ENCODE measurements at regions not wholly inside any gene's neighbourhood (a gene's known extent, or its start where the extent isn't known, plus 50 kb on each side); places are given as distances from the start of the nearest gene placed in this dataset.

DNA sequence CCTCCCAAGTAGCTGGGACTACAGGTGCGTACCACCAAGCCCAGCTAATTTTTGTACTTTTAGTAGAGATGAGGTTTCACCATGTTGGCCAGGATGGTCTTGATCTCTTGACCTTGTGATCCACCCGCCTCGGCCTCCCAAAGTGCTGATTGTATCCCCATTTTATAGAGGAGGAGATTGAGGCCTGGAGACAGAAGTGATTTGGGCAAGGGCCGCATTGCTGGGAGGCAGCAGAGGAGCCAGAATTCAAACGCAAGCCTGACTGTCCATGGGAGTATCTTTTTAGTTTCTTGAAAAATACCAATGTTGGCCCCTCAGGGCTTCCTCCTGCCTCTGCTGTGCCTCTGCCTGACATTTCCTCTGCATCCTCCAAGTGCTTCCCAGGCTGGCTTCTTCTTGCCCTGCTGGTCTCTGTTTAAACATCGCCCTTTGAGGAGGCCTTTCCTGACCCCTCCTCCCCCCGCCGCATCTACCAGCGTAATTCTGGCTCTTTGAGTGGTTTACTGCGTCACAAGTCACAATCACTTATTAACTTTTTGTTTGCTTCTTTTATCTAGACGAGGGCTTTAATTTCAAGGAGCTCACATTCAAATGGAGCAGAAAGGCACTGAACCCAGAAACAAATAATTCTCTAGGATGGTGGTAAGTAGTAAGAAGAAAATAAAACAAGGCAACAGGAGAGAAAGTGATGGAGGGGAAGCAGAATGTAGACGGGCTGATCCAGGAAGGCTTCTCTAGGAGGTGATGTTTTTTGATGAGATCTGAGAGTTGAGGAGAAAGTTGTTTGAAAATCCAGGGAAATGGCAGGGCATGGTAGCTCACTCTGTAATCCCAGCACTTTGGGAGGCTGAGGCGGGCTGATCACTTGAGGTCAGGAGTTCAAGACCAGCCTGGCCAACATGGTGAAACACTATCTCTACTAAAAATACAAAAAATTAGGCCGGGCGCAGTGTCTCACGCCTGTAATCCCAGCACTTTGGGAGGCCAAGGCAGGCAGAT lies 91.0 kb upstream of the MED13L start:
- TF ChIP-seq, protein P1, sequence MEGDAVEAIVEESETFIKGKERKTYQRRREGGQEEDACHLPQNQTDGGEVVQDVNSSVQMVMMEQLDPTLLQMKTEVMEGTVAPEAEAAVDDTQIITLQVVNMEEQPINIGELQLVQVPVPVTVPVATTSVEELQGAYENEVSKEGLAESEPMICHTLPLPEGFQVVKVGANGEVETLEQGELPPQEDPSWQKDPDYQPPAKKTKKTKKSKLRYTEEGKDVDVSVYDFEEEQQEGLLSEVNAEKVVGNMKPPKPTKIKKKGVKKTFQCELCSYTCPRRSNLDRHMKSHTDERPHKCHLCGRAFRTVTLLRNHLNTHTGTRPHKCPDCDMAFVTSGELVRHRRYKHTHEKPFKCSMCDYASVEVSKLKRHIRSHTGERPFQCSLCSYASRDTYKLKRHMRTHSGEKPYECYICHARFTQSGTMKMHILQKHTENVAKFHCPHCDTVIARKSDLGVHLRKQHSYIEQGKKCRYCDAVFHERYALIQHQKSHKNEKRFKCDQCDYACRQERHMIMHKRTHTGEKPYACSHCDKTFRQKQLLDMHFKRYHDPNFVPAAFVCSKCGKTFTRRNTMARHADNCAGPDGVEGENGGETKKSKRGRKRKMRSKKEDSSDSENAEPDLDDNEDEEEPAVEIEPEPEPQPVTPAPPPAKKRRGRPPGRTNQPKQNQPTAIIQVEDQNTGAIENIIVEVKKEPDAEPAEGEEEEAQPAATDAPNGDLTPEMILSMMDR (IDR thresholded peaks at IDR 0.05): no peak
- intact Hi-C loops (cut with DNase I; ENCODE audit: low total_unique reads): no loop called here
- no peak overlapping the region for H3K4me3 ChIP-seq
- H3K27me3 ChIP-seq: no peaks in the 10 kb centered on the region
- DNase-seq: no peak
- H3K36me3 ChIP-seq: no peaks in the 10 kb centered on the region
- no peak overlapping the region for H3K27ac ChIP-seq
- H3K9me3 ChIP-seq: no peaks in the 10 kb centered on the region
- peaks cover 0 to 26% (median 15%) of the 10 kb centered on the region in 4 donors for H3K4me1 ChIP-seq

DNA sequence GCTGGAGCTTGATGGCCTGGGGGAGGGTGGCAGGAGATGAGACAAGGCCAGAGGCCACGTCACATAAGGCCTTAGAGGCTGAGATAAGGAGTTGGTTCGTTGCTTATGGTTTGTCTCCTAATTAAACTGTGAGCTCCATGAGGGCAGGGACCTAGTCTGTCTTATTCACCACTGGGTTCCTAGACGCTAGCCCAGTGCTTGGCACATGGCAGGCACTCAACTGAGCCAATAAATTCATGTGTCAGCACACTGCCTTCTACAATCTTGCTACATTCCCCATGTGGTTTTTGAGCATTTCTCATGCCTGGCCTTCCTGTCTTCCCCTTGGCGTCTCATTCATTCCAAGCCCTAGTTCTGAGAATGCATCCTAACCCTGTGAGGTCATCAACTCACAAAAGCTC lies 92.5 kb upstream of the MED13L start:
- Histone ChIP-seq H3K27me3 (no peaks in the 10 kb centered on the region), H3K27ac (no peak overlapping the region), H3K36me3 (no peaks in the 10 kb centered on the region), H3K9me3 (no peaks in the 10 kb centered on the region), H3K4me3 (no peak overlapping the region), H3K4me1 (peaks cover 0 to 37% (median 22%) of the 10 kb centered on the region in 4 donors)
- intact Hi-C loops (cut with DNase I; ENCODE audit: low total_unique reads): no loop called here
- TF ChIP-seq, protein P1 (IDR thresholded peaks at IDR 0.05): no peak
- DNase-seq: no peak

DNA sequence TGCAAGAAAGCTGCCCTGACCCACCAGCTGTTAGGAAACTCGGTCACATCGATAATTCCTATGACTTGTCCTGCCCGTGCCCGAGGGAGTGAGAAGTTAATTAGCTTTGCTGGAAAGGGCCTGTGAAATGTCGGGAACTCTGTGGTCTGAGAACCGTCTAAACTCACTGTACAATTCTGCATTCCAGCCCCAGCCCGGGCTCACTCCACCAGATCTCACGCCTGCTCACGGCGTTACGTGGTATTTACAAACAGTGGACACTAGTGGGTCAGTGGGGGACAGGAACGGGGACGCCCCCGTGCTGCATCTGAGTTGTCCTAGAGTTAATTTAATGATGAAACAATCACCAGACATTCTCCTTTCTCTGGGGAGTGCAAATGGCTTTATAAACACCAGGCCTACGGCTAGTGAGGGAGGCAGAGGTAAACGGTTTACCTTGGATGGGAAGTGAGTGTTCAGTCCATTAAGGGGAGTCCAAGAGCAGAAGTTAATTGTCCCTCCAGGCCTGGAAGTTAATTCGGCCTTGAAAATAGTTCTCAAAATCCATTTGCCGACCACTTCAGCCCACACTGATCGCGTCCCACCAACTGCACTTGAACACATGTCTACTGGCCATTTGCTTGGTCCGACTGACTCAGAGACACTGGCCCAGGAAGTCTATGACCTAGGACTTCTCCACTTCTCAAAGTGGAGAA lies 93.5 kb upstream of the MED13L start:
- TF ChIP-seq, protein P1 (IDR thresholded peaks at IDR 0.05): no peak
- DNase-seq: no peak
- Histone ChIP-seq H3K9me3 (no peaks in the 10 kb centered on the region), H3K27ac (no peak overlapping the region), H3K36me3 (no peaks in the 10 kb centered on the region), H3K4me1 (peaks cover 0 to 33% (median 22%) of the 10 kb centered on the region in 4 donors), H3K4me3 (no peak overlapping the region), H3K27me3 (no peaks in the 10 kb centered on the region)
- intact Hi-C loops (cut with DNase I; ENCODE audit: low total_unique reads): no loop called here

DNA sequence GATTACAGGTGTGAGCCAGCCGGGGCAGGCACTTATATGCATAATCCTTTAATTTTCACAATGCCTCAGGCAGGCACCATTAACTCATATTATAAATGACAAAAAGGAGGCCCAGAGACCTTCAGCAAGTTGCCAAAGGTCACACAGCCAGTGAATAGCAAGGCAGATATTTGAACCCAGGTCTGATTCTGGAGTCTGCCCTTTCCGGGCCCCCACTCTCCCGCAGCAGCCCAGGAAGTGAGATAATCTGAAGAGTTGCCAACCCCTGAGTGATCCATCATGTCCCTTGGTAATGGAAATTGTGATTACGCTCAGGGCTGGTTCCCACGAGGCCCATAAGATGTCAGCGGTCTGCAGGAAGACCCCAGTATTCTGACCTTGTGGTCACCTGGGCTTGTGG lies 95.3 kb upstream of the MED13L start:
- Histone ChIP-seq H3K4me1 (peaks cover 0 to 32% (median 15%) of the 10 kb centered on the region in 4 donors), H3K9me3 (no peaks in the 10 kb centered on the region), H3K27me3 (no peaks in the 10 kb centered on the region), H3K4me3 (no peak overlapping the region), H3K36me3 (no peaks in the 10 kb centered on the region), H3K27ac (peak overlapping the region; percentile 57 to 64)
- DNase-seq: no peak
- TF ChIP-seq, protein P1 (IDR thresholded peaks at IDR 0.05): no peak
- intact Hi-C loops (cut with DNase I; ENCODE audit: low total_unique reads): no loop called here

DNA sequence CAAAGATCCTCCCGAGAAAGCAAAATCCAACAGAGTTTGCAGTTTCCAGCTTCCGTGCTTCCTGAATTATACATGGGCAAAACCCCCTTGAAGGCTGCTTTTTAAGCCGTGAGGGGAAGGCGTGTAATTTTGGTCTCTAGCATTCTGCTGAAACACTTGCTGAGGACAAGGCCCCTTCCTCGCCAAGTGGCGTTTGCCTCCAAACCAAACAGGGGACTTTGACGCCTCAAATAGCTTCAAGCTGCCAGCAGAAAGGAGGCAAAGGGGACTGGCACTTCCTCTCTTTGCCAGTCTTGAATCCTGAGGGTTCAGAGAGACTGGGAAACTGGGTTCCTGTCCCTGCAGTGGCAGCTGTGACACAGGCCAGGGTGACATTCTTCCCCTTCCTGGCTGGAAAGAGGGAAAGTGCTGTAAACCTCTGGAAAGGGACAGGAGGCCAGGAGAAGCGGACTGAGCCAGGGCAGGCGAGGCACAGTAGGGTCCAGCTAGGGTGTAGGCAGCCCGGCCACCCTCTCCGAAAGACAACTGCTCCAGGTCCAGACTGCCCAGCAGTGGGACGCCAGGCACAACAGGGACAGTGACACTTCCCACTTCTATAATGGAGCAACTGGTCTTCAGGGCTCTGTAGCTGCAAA lies 96.2 kb upstream of the MED13L start:
- H3K36me3 ChIP-seq: no peaks in the 10 kb centered on the region
- DNase-seq: peak in 1 of 2 donors; percentile 72
- TF ChIP-seq, protein P1 (IDR thresholded peaks at IDR 0.05): no peak
- intact Hi-C loops (cut with DNase I; ENCODE audit: low total_unique reads): no loop called here
- H3K27me3 ChIP-seq: no peaks in the 10 kb centered on the region
- peaks cover 0 to 36% (median 15%) of the 10 kb centered on the region in 4 donors for H3K4me1 ChIP-seq
- H3K4me3 ChIP-seq: no peak overlapping the region
- H3K9me3 ChIP-seq: no peaks in the 10 kb centered on the region
- H3K27ac ChIP-seq: peak overlapping the region; percentile 57 to 64
